ENCODE measurements at regions not wholly inside any gene's neighbourhood (a gene's known extent, or its start where the extent isn't known, plus 50 kb on each side); places are given as distances from the start of the nearest gene placed in this dataset.

DNA sequence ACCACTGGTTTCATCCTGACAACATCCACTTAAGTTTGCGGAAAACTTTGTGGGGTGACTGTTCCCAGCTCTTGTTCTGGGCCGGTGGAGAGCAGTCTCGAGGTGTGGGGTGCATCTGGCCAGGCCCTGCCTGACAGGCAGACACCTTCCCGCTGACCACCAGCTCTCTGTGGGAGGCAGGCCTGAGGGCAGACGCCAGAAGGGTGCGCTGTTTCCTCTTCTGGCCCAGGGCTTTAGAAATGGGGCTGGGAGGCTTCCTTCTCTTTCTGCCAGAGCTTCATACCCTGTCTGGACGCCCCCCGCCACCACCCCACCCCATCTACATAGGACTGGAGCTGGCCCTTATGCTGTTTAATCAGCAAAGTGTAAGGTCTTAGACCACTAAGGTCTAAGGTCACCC is 263.8 kb downstream of the LOXHD1 start:
- DNase-seq (ENCODE audit: insufficient read length, low spot score) (no peak), FAIRE-seq (no peak)
- peak; percentile 8 for TF ChIP-seq CTCF (IDR thresholded peaks at IDR 0.05; ENCODE audit: insufficient read depth, missing control alignments)

GRCh38 chr18:46393961-46394360 is 263.1 kb downstream of the LOXHD1 start:
- DNase-seq (ENCODE audit: insufficient read length, low spot score) (no peak), FAIRE-seq (no peak)
- no peak for TF ChIP-seq CTCF (IDR thresholded peaks at IDR 0.05; ENCODE audit: insufficient read depth, missing control alignments)

DNA sequence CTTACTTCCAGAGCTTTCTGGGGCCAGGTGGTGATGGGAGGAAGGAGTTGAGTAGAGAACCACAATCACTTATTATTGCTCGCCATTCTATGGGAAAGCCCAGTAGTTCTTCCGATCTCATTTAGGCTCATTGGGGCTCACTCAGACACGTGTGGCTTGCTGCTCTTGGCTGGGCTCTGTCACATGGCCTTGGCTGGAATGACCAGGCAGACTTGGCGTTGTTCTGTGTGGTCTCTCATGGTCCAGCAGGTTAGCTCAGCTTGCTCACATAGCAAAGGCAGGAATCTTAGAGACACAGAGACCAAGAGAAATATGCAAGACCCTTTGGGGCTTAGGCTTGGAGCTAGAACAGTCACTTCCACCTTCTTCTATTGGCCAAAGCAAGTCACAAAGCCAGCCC is 261.2 kb downstream of the LOXHD1 start:
- FAIRE-seq (no peak), DNase-seq (ENCODE audit: insufficient read length, low spot score) (no peak)
- TF ChIP-seq CTCF (IDR thresholded peaks at IDR 0.05; ENCODE audit: insufficient read depth, missing control alignments): no peak

- FAIRE-seq (no peak), DNase-seq (ENCODE audit: insufficient read length, low spot score) (no peak)
- TF ChIP-seq CTCF (IDR thresholded peaks at IDR 0.05; ENCODE audit: insufficient read depth, missing control alignments): no peak
Measured at GRCh38 chr18:46397174-46397573, 259.8 kb downstream of the LOXHD1 start.

GRCh38 chr18:46398005-46398404 is 259.0 kb downstream of the LOXHD1 start:
- no peak for TF ChIP-seq CTCF (IDR thresholded peaks at IDR 0.05; ENCODE audit: insufficient read depth, missing control alignments)
- FAIRE-seq (no peak), DNase-seq (ENCODE audit: insufficient read length, low spot score) (no peak)

GRCh38 chr18:46398625-46399024 is 258.4 kb downstream of the LOXHD1 start:
- DNase-seq (ENCODE audit: insufficient read length, low spot score) (no peak), FAIRE-seq (no peak)
- TF ChIP-seq CTCF (IDR thresholded peaks at IDR 0.05; ENCODE audit: insufficient read depth, missing control alignments): no peak

DNA sequence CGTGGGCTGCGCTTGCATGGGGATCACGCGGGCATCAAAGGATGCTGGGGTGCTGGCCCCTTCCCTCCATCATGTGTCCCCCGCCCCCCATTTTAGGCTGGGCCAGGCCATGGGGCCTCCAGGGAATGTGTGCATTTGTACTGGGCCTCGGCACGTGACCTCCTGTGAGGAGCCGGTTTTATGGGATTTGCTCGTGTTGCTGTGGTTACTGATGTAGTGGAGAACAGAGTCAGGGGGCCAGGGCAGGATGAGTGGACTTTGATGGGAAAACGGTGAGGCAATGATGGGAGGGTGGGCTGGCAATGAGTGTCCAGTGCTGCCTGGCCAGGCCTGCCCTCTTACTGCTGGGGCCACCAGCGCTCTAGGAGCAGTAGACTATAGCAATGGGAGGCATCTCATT is 257.7 kb downstream of the LOXHD1 start:
- DNase-seq (ENCODE audit: insufficient read length, low spot score) (no peak), FAIRE-seq (no peak)
- TF ChIP-seq CTCF (IDR thresholded peaks at IDR 0.05; ENCODE audit: insufficient read depth, missing control alignments): no peak
